Posterior cingulate gyrus (tissue), 11 donors: ENCODE measurements at regions not wholly inside any gene's neighbourhood (a gene's known extent, or its start where the extent isn't known, plus 50 kb on each side); places are given as distances from the start of the nearest gene placed in this dataset.
"Not testable (repeated sequence)": the region's sequence is repeated elsewhere in the genome, so short reads cannot be mapped to it uniquely, and the experiment has no call there.

Experiments
- DNase-seq, 10 donors: peaks; one replicate each; pipeline versions ENCODE4 v3.0.0 to v3.0.0-alpha.2; 2020 to 2021; ENCODE audit warnings: mixed read lengths in 3 of 10
- intact Hi-C: fragments of 100-400 bp; cut with DNase I; formaldehyde crosslinking; loops from one replicate; pipeline ENCODE4 v1.15.1; 2023

DNA sequence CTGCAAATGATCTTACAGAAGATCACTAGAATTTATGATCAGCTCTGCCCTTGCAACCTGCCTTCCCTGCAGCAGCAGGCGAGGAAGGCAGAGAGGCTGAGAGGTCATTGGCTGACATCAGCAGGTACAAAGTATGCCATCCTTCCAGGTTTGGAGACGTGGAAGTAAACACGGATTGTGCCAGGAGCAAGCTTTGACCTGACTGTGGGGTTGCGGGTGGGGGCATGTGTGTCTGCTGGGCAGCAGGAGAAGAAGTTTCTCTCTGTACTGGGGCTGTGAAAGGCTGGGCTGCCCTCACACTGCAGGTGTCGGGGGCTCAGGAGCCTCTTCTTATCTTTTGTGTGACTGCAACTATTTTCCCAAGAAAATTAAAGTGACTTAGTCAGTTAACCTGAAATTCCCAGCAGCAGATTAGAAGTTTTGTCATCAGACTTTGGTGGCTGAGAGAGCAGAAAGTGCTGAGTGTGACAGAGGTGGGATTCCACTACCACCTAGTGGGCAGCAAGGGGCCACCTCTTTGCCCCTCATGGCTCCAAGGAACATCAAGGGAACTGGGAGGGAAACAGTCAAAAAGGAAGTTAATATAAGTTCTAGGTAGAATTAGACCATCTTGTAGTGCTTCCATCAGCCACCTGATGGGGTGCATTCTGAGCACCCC, 565.9 kb downstream of the ETS1 start:
- intact Hi-C loops = no loop called here
- DNase-seq = peak in 1 of 10 donors; percentile 70

DNA sequence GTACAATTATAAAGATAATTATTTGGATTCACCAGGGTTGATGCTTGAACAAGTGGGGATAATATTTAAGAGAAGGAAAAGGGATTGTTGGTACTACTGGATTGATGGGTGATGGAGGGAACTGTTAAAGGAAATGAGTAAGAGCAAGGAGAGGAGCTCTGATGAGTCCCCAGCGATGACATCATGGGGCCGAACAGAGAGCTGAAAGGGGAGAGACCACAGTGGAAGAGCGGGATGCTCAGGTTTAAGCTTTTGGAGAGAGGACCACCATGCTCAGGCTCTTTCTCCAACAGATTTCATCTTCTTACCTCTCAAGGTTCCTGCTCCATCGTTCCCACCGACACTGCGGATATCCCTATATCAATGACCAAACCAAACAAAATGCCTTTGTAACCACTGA, 568.7 kb downstream of the ETS1 start:
- no peak for DNase-seq
- intact Hi-C loops = no loop called here

GRCh38 chr11:128005562-128005961, 581.8 kb downstream of the ETS1 start:
- intact Hi-C loops = no loop called here
- DNase-seq = no peak

DNA sequence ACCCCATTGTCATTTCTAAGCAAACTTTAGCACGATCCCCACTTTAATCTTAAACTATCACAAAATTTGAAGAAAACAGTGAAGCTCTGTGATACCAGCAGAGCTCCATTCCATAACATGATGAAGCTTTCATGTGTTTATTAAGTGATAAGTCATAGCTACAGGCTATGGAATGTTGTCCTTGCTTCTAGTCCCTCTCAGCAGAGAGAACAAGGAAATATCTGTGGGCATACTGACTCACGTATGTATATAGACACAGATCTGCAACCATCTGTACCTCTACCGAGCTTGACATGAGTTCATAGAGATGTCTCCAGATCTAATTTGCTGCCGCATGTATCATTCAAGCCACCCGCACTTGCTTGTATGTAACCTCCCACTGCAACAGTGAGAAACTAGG, 588.9 kb downstream of the ETS1 start:
- intact Hi-C loops = no loop called here
- no peak for DNase-seq

- intact Hi-C loops = no loop called here
- no peak for DNase-seq
Observed at GRCh38 chr11:127997594-127997993, 589.8 kb downstream of the ETS1 start.

GRCh38 chr11:127996825-127997224, 590.5 kb downstream of the ETS1 start:
- intact Hi-C loops = no loop called here
- no peak for DNase-seq

- no peak for DNase-seq
- intact Hi-C loops = no loop called here
Observed at GRCh38 chr11:127995921-127996320, 591.4 kb downstream of the ETS1 start.

DNA sequence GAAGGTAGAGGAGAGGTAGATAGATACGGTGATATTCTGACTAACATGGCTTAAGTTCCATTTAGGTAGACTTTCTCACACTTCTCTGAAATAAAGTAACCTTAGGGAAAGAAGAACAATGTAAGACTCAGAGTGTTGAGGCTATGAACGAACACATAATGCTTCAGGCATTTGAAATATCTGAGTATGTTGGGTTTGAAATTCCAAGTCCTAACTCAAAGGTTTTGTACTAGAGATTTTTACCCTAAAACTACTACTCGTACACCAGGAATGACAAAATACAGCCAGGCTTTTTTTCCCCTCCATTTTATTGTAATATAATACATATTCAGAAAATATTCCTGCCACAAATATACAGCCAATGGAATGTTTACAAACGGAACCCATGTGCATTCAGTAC, 592.6 kb downstream of the ETS1 start:
- no peak for DNase-seq
- intact Hi-C loops = no loop called here

- intact Hi-C loops = no loop called here
- peak in 1 of 10 donors; percentile 57 for DNase-seq
Observed at GRCh38 chr11:127993788-127994187, 593.6 kb downstream of the ETS1 start.

DNA sequence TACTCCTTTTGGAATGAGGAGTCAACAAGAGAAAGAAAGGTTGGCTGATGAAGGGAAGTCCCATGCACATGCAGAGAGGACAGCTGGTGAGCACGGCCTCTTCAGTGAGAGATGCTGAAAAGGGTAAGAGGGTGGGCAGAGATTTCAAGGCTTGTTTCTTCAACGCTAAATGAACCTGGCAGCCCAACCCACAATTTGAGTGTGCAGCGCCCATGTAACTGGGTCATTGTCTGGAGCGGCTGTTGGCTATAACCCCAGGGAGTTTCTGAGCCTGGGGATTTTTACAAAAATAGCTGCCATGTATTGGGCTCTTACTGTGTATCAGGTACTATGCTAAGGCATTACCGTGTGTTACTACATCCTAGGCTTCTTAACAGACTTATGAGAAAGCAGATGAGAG, 594.1 kb downstream of the ETS1 start:
- intact Hi-C loops = no loop called here
- no peak for DNase-seq

DNA sequence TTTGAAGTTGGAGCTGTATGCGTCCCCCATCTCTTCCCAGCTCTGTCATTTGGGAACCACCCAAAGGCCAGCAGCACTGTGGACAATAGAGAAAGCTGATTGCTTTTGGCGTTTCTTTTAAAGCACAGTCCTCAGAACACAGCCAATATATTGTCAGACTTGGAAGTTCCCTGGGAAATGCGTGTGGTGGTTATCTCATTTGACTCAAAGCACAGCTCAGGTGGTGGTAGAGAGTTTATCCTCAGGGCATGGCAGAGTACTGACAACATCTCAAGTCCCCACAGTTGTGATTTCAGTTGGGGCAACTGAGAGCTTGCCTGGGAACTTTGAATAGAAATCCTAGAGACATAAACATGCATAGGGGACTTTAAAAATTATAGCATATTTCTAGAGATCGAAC, 601.3 kb downstream of the ETS1 start:
- intact Hi-C loops = no loop called here
- no peak for DNase-seq

- no peak for DNase-seq
- intact Hi-C loops = no loop called here
Observed at GRCh38 chr11:127972816-127973215, 614.5 kb downstream of the ETS1 start.

GRCh38 chr11:127971448-127971847, 615.9 kb downstream of the ETS1 start:
- no peak for DNase-seq
- intact Hi-C loops = no loop called here

DNA sequence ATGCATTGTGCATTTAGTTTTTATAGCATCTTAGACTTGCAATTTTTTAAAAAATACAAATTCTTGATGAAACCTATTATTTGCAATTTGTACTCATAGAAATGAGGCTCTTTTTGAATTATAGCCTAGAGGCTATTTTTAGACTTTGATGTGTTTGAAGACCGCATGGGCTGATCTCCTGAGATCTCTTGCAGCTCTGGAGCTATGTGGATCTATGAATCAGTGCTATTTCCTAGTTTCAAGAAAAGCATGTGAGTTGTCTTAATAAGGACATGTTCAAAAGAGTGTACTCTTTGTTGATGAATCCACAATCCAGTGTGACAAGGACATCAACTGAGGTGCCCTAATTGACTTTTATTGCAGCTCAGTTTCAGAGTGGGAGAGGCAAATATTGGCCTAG, 620.5 kb downstream of the ETS1 start:
- DNase-seq = no peak
- intact Hi-C loops = no loop called here

GRCh38 chr11:127965939-127966668, 621.3 kb downstream of the ETS1 start:
- intact Hi-C loops = no loop called here
- no peak for DNase-seq

GRCh38 chr11:127962416-127962815, 624.9 kb downstream of the ETS1 start:
- no peak for DNase-seq
- intact Hi-C loops = no loop called here

DNA sequence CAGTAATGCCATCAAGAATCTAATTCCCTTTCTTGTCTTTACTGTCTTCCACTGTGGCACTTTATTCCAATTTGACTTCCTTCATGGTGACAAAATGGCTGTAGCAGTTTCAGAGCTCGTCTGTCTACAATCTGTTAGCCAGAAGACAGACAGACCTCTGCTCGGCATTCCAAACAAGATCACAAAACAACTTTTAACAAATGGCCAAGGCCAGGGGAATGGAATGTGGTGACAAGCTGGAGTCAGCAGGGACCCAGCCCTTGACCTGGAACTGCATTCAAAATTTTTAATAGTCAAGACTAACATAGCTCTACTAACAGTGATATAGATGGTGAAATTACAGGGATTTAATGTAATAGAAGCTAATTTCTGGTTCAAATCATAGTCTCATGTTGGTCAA, 637.2 kb downstream of the ETS1 start:
- intact Hi-C loops = no loop called here
- DNase-seq = no peak

DNA sequence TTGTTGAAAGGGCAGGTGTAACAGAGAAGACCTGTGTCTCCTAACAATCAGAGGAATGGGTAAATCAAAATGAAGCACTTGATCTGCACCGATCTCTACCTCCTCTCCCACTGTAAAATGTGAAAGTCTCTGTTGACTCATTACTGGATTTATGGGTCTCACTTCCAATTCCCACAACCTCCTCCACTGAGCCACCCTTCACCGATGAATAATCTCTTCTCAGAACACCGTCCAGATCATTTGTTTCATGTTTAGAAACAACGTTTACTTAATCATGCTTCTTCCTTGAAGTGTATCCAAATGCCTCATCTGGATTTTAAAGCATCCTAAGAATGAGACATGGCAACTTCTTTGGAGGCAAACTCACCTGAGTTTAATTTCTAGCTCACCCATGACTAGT, 643.6 kb downstream of the ETS1 start:
- intact Hi-C loops = loop anchor here (10.0 kb wide), 1 partner anchor 761 kb away; no protein-coding TSS in a partner anchor
- DNase-seq = no peak

GRCh38 chr11:127943152-127943551, 644.2 kb downstream of the ETS1 start:
- intact Hi-C loops = loop anchor here (10.0 kb wide), 1 partner anchor 762 kb away; no protein-coding TSS in a partner anchor
- no peak for DNase-seq

DNA sequence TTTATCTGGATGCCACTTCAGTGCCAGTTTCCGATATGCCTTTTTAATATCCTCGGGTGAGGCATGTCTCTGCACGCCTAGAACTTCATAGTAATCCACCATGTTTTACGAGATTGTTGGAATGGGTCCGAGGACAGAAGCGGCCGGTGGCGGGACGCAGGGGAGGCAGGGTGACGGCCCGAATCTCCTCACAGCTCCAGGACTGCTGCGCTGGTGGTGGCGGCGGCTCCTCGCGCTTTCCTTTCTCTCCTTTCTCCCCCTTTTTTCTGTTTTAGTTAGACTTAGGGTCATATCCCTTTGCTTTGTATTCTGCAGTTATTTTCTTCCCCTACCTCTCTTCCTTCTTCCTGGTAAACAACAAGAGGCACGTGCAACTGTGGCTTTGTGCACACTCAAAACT, 645.8 kb downstream of the ETS1 start:
- DNase-seq = not testable (repeated sequence)
- intact Hi-C loops = loop anchor here (10.0 kb wide), 1 partner anchor 763 kb away; no protein-coding TSS in a partner anchor

DNA sequence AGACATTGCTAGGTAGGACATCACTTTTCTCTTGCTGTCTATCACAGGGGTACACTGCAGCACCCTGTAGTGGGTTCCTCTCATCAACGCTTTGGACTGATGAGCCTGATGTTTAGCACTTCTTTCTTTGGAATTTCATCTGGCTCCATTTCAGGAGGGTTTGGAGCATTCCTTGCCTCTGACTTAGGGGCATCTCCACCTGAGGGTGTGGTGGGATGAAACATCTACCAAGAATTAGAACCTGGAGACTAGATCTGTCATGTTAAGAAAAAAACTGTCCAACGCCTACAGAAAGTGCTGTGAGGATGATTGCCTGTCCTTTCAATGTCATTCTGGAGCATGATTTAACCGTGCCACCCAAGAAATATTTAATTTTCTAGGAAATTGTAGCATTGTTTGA, 648.4 kb downstream of the ETS1 start:
- DNase-seq = no peak
- intact Hi-C loops = no loop called here

DNA sequence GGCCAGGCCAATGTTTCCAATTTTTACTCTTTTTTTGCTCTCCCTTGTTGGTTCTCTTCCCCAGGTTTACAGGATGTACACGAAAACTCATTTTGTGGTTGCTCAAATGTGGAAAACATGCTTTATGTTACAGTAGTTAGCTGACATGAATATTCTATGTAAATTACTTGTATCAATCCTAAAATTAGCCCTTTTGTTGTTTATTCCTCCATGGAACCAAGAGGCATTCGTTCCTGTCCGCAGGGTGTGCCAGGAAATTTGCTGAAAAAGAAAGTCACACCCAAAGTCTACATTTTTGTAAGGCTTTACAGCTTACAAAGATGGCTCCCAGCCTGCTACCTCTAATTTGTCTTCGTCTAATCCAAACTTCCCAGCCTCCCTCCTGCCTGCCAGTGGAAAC, 652.3 kb downstream of the ETS1 start:
- no peak for DNase-seq
- intact Hi-C loops = no loop called here
